HG02642 (cell line): ENCODE measurements at regions not wholly inside any gene's neighbourhood (a gene's known extent, or its start where the extent isn't known, plus 50 kb on each side); places are given as distances from the start of the nearest gene placed in this dataset.

Experiments
- ATAC-seq: cut with Tn5 transposase; IDR thresholded peaks from one replicate; pipeline ENCODE4 v1.9.1; 2021; ENCODE audit warnings: mild to moderate bottlenecking; ENCODE audit not compliant: unreplicated experiment, poor library complexity

- ATAC-seq, result no peak
These were observed 514.5 kb downstream of the PREX1 start for GRCh38 chr20:48313324-48313723.

DNA sequence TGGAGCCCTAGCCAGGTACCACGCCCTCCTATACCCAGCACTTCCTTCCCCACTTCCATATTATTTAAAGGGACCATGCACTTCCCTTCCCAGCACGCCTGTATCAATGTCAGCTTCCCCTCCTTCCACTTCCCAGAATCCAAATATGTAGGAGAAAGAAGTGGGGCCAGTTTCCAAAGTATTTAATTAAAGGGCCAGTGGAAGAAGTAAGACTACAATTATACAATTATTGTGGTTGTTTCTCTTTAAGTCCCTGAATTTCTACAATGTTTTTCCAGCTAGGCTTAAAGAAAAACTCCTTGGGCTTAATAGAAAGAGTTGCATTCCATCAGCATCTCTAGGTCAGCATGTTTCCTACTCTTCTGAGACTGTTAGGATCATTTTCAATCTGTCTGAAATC, 515.8 kb downstream of the PREX1 start:
- no peak for ATAC-seq

- ATAC-seq, result no peak
These were observed 517.5 kb downstream of the PREX1 start for GRCh38 chr20:48310305-48310704.

- ATAC-seq, result no peak
These were observed 518.5 kb downstream of the PREX1 start for GRCh38 chr20:48309293-48309692.

DNA sequence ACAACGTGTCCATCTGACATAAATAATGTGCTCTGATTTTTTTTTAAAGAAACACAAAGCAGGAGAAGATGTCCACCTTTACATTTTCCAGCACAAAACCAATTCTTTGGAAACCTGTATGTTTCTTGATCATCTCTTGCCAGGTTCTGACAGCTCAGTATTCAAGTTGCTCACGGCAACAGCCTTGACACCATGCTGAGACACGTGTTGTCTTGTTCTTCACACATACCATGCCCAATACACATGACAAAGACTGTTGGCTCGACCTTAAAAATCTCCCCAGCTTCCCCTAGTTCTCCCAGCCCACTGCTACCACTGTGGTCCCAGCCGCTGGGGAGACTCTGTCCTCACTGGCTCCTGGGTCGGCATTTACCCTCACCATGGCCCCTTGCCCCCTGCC, 518.9 kb downstream of the PREX1 start:
- ATAC-seq, result no peak

- ATAC-seq, result no peak
These were observed 519.5 kb downstream of the PREX1 start for GRCh38 chr20:48308232-48308781.

- ATAC-seq, result no peak
These were observed 520.5 kb downstream of the PREX1 start for GRCh38 chr20:48307277-48307676.

- no peak for ATAC-seq
These were observed 517.7 kb upstream of the SULF2 start for GRCh38 chr20:48302844-48303542.

DNA sequence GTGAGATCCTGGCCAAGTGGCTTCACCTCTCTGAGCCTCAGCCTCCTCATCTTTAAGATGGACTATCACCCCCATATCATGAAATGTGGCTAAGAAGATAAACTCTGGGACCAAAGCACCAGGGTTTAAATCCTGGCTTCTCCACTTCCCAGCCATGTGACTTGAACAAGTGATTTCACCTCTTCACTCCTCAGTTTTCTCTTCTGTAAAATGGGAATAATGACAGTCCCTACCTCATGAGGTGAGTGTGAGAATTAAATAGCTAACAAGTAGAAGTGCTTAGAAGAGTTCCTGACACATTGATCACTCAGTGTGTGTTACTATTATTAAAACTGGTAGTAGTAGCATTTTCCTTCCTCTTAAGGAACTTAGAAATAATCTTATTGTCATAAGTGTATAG, 516.9 kb upstream of the SULF2 start:
- ATAC-seq, result no peak

- ATAC-seq, result no peak
These were observed 515.9 kb upstream of the SULF2 start for GRCh38 chr20:48301189-48301588.

- ATAC-seq, result no peak
These were observed 515.2 kb upstream of the SULF2 start for GRCh38 chr20:48300529-48300928.

GRCh38 chr20:48298851-48299484, 513.7 kb upstream of the SULF2 start:
- no peak for ATAC-seq

DNA sequence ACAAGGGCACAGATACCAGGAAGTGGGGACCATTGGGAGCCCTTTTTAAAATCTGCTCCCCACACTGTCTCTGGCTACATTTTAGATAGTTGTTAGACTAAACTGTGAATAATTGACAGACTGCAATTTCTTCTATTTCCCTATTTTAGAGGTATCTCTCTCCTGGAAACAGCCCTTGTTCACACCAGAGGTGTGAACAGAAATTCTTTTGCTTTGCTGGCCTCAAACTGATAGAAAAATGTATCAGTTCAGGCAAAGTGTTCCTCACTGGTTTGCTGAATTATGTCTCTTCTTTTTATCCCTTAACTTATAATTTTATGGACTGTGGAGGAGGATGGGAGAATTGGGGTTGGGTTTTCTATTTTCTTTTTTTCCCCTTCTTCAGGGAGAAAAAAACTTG, 513.2 kb upstream of the SULF2 start:
- no peak for ATAC-seq

- no peak for ATAC-seq
These were observed 510.7 kb upstream of the SULF2 start for GRCh38 chr20:48295966-48296421.

DNA sequence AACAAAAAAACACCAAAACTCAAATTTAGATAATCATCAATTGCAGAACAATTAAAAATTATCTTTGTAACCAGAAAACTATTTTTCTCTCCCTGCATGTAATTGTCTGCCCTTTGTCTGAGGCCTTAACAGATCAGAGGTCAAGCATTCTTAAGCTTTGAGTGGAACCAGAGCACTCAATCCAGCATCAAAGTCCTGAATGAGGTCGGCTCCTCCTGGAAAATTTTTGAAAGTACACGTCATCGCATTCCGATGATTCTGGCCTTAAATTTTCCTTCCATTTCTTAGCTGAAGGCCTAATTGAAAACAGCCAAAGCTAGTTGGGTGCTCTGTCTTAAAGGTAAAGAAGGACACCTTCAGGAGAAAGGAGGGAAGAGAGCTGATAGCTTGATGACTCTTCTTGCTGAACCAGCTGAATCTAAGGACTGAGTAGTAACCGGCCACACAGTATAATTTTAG, 510.2 kb upstream of the SULF2 start:
- no peak for ATAC-seq

GRCh38 chr20:48294942-48295341, 509.7 kb upstream of the SULF2 start:
- ATAC-seq, result no peak

DNA sequence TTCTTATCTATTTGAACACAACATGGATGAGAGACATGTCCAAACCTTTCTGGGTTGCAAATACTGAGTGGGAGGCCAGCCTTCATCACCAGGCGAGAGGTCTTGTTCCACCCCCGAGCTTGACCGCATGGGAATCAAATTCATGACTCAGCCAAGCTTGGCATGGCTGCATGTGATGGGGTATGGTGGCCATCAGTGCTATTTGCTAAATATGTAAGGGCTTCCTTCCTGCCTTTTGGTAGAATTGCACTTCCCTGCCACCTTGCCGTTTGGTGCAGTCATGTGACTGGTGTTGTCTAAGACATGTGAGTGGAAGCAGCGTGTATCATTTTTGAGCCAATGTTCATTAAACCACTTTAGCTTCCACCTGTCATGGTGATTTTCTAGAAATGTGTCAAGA, 508.9 kb upstream of the SULF2 start:
- no peak for ATAC-seq

GRCh38 chr20:48293671-48294070, 508.4 kb upstream of the SULF2 start:
- ATAC-seq, result no peak

DNA sequence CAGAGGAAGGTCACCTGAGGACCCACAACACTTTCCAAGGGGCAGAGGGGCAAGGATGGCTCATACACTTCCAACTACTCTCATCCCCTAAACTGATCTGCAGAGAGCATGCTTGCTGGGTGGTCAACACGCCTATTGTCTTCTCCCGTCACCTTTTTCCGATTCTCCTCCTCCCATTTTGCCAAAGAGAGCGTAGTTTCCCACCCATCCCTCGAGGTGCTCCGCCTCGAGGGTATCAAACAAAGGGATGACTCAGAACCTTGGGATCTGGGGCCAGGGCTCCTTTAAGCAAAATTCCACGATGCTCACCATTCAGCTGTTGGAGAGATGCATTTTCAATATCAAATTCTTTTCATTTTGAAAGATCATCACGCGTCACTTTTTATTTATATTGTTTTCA, 507.5 kb upstream of the SULF2 start:
- ATAC-seq, result no peak

DNA sequence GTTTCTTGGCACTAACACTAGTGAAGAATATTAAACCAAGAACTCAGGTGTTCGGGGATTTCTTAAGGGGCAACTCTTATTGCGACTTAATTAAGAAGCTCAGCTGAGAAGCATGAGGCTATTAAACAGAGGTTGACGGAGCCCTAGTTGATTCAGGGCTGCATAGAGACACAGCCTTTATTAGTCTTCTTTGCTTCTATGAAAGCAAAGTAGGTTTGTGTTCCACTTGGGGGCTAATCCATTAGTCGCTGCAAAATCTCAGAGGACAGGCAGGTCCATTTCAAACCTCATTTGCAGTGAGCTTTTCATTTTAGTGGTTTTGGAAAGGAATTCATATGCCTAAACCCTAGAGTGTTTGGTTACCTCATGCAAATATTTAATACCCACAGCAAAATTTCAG, 506.6 kb upstream of the SULF2 start:
- no peak for ATAC-seq

DNA sequence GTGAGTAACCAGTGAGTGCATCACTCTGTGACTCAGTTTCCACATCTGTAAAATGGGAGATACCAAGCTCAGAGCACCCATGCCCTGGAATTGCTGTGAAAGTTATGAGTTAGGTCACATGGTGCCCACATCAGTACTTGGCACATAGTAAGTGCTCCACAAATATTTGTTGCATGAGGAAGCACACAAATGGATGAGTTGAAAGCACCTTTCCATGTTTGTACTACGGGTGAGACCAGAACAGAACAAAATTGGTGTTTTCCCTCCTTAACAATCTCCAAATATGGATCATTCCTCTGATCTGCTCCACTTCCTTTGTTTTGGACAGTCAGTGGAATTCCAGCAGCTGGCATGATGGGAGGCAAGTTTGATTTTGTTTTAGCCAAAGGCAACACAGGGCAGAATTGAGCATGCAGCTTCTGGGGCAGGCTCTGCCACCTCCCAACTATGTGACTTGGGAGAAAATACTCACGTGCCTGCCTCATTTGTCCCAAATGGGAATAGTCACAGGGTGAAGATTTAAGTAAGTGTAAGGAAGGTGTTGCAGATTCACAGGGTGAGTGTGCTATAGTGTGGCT, 503.7 kb upstream of the SULF2 start:
- no peak for ATAC-seq
